ENCODE measurements at regions not wholly inside any gene's neighbourhood (a gene's known extent, or its start where the extent isn't known, plus 50 kb on each side); places are given as distances from the start of the nearest gene placed in this dataset.
"Not testable (repeated sequence)": the region's sequence is repeated elsewhere in the genome, so short reads cannot be mapped to it uniquely, and the experiment has no call there.

DNA sequence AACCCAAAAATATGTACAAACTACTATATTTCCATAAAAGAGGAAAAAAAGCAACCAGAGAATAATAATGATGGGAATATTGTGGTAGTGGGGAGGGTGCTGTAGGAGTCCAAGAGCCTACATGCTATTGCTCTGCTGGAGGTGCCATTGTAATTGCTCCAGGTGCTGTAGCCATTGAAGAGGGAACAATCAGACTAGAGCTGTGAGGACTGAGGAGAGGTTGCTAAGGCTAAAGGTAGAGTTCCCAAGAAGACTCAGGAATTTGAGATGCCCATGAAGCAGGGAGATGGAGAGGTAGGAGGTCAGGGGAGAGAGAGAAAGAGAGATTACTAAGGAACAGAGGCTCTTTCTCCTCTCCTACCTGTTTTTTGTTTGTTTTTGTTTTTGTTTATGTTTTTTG, 394.0 kb downstream of the DMRTA1 start:
- no peak for TF ChIP-seq POLR2A (IDR thresholded peaks at IDR 0.05)
- TF ChIP-seq, protein P1, sequence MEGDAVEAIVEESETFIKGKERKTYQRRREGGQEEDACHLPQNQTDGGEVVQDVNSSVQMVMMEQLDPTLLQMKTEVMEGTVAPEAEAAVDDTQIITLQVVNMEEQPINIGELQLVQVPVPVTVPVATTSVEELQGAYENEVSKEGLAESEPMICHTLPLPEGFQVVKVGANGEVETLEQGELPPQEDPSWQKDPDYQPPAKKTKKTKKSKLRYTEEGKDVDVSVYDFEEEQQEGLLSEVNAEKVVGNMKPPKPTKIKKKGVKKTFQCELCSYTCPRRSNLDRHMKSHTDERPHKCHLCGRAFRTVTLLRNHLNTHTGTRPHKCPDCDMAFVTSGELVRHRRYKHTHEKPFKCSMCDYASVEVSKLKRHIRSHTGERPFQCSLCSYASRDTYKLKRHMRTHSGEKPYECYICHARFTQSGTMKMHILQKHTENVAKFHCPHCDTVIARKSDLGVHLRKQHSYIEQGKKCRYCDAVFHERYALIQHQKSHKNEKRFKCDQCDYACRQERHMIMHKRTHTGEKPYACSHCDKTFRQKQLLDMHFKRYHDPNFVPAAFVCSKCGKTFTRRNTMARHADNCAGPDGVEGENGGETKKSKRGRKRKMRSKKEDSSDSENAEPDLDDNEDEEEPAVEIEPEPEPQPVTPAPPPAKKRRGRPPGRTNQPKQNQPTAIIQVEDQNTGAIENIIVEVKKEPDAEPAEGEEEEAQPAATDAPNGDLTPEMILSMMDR (IDR thresholded peaks at IDR 0.05) = no peak
- DNase-seq (ENCODE audit: low spot score in 2 of 2) = no peak
- intact Hi-C loops (cut with DNase I; ENCODE audit: low total_unique reads) = no loop called here
- no peak overlapping the region for H3K4me3 ChIP-seq (ENCODE audit: low read depth, poor library complexity, severe bottlenecking)

DNA sequence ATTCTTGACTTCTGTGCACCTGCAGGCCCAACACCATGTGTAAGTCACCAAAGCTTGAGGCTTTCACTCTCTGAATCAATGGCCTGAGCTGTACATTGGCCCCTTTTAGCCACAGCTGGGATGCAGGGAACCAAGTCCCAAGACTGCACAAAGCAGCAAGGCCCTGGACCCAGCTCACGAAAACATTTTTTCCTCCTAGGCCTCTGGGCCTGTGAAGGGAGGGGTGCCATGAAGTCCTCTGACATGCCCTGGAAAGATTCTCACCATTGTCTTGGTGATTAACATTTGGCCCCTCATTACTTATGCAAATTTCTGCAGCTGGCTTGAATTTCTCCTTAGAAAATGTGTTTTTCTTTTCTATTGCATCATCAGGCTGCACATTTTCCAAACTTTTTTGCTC, 398.6 kb downstream of the DMRTA1 start:
- H3K4me3 ChIP-seq (ENCODE audit: low read depth, poor library complexity, severe bottlenecking); DNase-seq (ENCODE audit: low spot score in 2 of 2); intact Hi-C loops (cut with DNase I; ENCODE audit: low total_unique reads): not testable (repeated sequence)
- WGBS, 2 donors = 87 to 92% methylated on average over 1 of the region's 1 CpG

DNA sequence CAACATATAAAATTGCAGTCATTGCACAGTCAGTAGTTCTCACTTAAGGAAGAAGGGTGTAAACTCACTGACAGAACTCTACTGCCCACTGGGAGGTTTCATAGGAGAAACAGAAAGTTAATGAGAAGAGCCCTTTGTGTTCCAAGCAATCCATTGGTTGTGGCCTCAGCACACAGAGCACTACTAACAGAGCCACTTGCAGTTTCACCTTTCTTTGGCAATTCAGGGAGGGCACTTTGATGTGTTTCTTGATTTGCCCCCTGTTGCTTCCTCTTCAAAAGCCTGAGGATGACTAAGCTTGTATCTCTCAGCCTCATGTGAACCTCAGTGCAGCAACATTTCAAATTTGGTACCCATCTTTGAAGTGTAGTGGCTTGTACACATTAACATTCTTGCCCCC, 409.4 kb downstream of the DMRTA1 start:
- intact Hi-C loops (cut with DNase I; ENCODE audit: low total_unique reads) = no loop called here
- DNase-seq (ENCODE audit: low spot score in 2 of 2) = no peak
- H3K4me3 ChIP-seq (ENCODE audit: low read depth, poor library complexity, severe bottlenecking) = no peak overlapping the region
- TF ChIP-seq POLR2A (IDR thresholded peaks at IDR 0.05) = no peak
- TF ChIP-seq, protein P1 (IDR thresholded peaks at IDR 0.05) = no peak

DNA sequence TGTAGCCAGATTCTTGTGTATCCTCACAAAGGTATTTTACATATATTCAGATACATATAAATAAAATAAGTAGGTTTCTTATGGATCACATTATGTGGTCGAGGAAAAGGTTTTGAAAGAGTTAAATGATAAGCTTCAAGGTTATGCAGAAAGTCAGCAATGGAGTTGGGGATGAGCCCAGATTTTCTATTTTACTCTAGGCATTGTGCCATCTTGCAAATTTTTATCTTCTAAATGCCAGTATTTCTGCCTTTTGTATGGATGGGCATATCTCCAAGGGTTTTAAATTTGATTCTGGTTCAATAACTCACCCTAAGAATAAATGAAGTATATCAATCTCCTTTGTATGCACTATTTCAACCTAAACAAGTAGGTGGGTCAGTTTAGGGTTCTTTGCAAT, 410.7 kb downstream of the DMRTA1 start:
- WGBS, 2 donors = 75 to 81% methylated on average over 1 of the region's 1 CpG
- no peak for DNase-seq (ENCODE audit: low spot score in 2 of 2)
- no peak for TF ChIP-seq POLR2A (IDR thresholded peaks at IDR 0.05)
- TF ChIP-seq, protein P1 (IDR thresholded peaks at IDR 0.05) = no peak
- intact Hi-C loops (cut with DNase I; ENCODE audit: low total_unique reads) = no loop called here
- no peak overlapping the region for H3K4me3 ChIP-seq (ENCODE audit: low read depth, poor library complexity, severe bottlenecking)

DNA sequence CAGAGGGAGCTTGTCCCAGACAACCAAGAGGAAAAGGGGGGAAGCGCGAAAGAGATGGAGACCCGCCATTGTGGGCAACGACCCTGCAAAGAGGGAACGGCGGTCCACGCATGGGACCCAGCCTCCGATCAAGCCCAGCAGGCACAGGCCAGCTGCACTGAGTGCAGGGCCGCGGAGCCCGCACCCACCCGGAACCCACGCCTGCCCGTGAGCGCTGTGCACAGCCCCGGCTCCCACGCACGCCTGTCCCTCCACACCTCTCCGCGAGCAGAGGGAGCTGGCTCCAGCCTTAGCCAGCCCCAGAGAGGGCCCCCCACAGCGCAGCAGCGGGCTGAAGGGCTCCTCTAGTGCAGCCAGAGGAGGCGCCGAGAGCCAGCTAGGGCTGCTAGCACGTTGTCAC, 416.5 kb downstream of the DMRTA1 start:
- intact Hi-C loops (cut with DNase I; ENCODE audit: low total_unique reads) = no loop called here
- no peak for TF ChIP-seq POLR2A (IDR thresholded peaks at IDR 0.05)
- TF ChIP-seq, protein P1 (IDR thresholded peaks at IDR 0.05) = no peak
- H3K4me3 ChIP-seq (ENCODE audit: low read depth, poor library complexity, severe bottlenecking) = no peak overlapping the region
- no peak for DNase-seq (ENCODE audit: low spot score in 2 of 2)
- WGBS, 2 donors = 90% methylated on average over 20 to 25 of the region's 25 CpGs

DNA sequence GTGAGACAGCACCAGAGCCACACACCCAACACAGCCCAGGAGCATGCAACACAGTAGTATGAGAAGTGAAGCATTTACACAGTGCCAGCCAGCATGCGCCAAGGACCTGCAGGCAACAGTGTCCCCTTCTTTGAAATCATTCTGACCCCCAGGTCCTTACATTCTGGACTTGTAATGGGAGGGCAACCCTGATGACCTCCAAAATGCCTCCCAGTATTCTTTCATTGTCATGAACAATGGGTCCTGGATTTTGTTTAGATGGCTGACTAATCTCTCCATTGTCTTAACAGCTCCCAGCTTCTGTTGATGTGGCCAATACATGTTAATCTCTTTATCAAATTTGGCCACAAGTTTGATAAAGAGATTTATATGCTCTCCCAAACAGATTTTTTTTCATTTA, 417.1 kb downstream of the DMRTA1 start:
- H3K4me3 ChIP-seq (ENCODE audit: low read depth, poor library complexity, severe bottlenecking) = no peak overlapping the region
- no peak for TF ChIP-seq POLR2A (IDR thresholded peaks at IDR 0.05)
- TF ChIP-seq, protein P1 (IDR thresholded peaks at IDR 0.05) = no peak
- DNase-seq (ENCODE audit: low spot score in 2 of 2) = no peak
- intact Hi-C loops (cut with DNase I; ENCODE audit: low total_unique reads) = no loop called here
- WGBS, 2 donors = 100% methylated on average over 1 of the region's 1 CpG

Data from lower leg skin (tissue), 4 donors.